BJ (cell line): ENCODE measurements at regions not wholly inside any gene's neighbourhood (a gene's known extent, or its start where the extent isn't known, plus 50 kb on each side); places are given as distances from the start of the nearest gene placed in this dataset.

Experiments
- CTCF ChIA-PET: fragments of 350-600 bp; formaldehyde crosslinking; extraction: SDS; loops from one replicate; lab custom pipeline; 2021; ENCODE audit warnings: antibody characterized with exemption, inconsistent platforms; lab: Yijun Ruan, JAX
- POLR2A ChIA-PET: fragments of 300-600 bp; sonication (Branson Sonifier 250); formaldehyde crosslinking; extraction: SDS; loops from one replicate; lab custom pipeline; 2021; ENCODE audit warnings: antibody characterized with exemption; lab: Charles Lee
- DNase-seq: peaks from one replicate; pipeline ENCODE4 v3.0.0-alpha.2; 2011; ENCODE audit warnings: low read depth
- H3K27me3 ChIP-seq: 2 replicates; pipeline ENCODE4 v1.6.0; 2011; ENCODE audit warnings: low read length; ENCODE audit not compliant: control insufficient read depth, insufficient read depth
- H3K36me3 ChIP-seq: 2 replicates; pipeline ENCODE4 v1.5.1; 2011; ENCODE audit warnings: low read length; ENCODE audit not compliant: control insufficient read depth, insufficient read depth
- H3K4me3 ChIP-seq: 2 replicates; pipeline ENCODE4 v1.5.1; 2011; ENCODE audit warnings: low read depth, mild to moderate bottlenecking, control low read depth, low read length
- TF ChIP-seq, protein P1 (sequence below): IDR thresholded peaks from 2 replicates; pipeline ENCODE4 v1.5.1; 2011; ENCODE audit warnings: low read depth, mild to moderate bottlenecking, control low read depth, inconsistent platforms, low read length, moderate library complexity; ENCODE audit not compliant: insufficient read depth

DNA sequence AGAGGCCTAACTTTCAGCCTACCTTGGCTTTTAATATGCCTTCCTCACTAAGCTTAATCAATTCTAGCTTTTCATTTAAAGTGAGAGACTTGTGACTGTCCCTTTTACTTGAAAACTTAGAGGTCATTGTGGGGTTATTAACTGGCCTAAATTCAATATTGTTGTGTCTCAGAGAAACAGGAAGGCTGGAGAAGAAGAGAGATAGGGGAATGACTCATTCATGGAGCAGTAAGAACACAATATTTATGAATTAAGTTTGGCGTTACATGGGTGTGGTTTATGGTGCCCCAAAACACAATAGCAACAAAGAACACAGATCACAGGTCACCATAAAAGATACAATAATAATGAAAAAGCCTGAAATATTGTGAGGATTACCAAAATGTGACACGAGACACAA, 612.1 kb downstream of the TBC1D4 start:
- TF ChIP-seq, protein P1, sequence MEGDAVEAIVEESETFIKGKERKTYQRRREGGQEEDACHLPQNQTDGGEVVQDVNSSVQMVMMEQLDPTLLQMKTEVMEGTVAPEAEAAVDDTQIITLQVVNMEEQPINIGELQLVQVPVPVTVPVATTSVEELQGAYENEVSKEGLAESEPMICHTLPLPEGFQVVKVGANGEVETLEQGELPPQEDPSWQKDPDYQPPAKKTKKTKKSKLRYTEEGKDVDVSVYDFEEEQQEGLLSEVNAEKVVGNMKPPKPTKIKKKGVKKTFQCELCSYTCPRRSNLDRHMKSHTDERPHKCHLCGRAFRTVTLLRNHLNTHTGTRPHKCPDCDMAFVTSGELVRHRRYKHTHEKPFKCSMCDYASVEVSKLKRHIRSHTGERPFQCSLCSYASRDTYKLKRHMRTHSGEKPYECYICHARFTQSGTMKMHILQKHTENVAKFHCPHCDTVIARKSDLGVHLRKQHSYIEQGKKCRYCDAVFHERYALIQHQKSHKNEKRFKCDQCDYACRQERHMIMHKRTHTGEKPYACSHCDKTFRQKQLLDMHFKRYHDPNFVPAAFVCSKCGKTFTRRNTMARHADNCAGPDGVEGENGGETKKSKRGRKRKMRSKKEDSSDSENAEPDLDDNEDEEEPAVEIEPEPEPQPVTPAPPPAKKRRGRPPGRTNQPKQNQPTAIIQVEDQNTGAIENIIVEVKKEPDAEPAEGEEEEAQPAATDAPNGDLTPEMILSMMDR, result no peak
- ChIA-PET CTCF (interaction anchor here (1.4 kb wide), 1 partner anchor 8 kb away, joined by 3 read pairs; no protein-coding TSS in a partner anchor), POLR2A (no interaction called here)
- no peaks in the 10 kb centered on the region for H3K36me3 ChIP-seq
- no peaks in the 10 kb centered on the region for H3K27me3 ChIP-seq
- no peak overlapping the region for H3K4me3 ChIP-seq
- DNase-seq, result no peak

DNA sequence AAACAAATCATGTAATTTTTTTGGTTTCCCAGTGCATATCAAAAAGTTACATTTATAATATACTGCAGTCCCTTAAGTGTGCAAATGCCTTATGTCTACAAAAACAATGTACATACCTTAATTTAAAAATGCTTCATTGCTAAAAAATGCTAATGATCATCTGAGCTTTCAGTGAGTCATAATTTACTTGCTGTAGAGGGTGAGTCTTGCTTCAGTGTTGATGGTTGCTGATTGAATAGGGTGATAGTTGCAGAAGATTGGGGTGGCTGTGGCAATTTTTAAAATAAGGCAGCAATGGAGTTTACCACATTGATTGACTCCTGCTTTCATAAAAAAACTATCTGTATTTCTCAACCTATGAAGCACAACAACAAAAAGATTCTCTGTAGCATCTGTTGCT, 613.9 kb downstream of the TBC1D4 start:
- DNase-seq, result no peak
- POLR2A ChIA-PET, result no interaction called here
- Histone ChIP-seq H3K27me3 (no peaks in the 10 kb centered on the region), H3K36me3 (no peaks in the 10 kb centered on the region), H3K4me3 (no peak overlapping the region)
- CTCF ChIA-PET, result no interaction called here
- TF ChIP-seq, protein P1, result no peak

DNA sequence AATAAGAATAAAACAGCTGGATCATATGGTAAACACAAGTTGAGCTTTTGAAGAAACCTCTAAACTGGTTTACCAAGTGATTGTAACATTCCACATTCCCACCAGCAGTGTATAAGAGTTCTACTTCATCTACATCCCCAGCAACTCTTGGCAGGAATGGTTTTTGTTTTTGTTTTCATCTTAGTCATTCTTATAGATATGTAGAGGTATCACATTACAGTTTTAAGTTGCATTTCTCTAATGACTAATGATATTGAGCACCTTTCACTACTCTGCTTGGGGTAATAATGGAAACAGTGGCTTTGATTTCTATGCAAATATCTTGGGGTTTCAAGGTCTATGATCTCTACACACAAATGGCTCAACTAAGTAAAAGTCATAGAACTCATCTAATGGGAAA, 614.5 kb downstream of the TBC1D4 start:
- Histone ChIP-seq H3K36me3 (no peaks in the 10 kb centered on the region), H3K27me3 (no peaks in the 10 kb centered on the region), H3K4me3 (no peak overlapping the region)
- TF ChIP-seq, protein P1, result no peak
- no peak for DNase-seq
- ChIA-PET CTCF (no interaction called here), POLR2A (no interaction called here)

DNA sequence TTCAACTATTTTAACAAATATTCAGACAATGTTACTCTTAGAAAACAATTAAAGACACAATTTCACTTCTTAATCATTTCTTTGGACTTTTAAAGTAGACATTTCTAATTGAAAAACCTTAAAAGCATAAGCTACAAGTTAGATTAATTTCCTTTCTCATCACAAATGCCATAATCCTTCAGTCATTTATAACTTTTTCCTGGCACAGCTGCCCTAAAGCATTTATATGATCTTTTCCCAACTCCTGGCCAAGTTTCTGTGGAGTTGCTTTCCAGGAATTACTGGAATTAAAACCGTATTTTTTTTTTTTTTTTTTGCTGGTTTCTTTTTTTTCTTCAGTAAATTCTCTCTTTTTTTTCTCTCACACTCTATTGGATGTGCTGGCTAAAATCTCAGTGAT, 615.9 kb downstream of the TBC1D4 start:
- ChIA-PET POLR2A (no interaction called here), CTCF (no interaction called here)
- Histone ChIP-seq H3K4me3 (no peak overlapping the region), H3K27me3 (no peaks in the 10 kb centered on the region), H3K36me3 (no peaks in the 10 kb centered on the region)
- TF ChIP-seq, protein P1, result no peak
- DNase-seq, result no peak

DNA sequence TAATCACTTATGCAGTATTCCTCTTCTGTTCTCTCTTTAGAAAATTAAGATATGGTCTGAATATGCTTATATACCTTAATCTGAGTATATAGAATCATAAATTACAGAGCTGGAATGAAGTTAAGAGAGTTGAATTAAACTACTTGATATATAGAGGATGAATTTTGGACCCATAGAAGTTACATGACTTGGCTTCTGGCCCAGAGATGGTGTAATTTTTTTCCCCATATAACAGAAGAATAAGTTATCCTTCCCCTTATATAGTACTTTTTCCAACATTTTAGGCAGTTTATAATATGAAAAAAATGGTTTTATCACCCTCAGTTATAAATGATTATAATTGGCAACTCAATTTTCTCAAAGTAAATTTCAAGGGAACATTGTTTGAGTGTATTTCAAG, 616.3 kb downstream of the TBC1D4 start:
- TF ChIP-seq, protein P1, result no peak
- Histone ChIP-seq H3K36me3 (no peaks in the 10 kb centered on the region), H3K27me3 (no peaks in the 10 kb centered on the region), H3K4me3 (no peak overlapping the region)
- DNase-seq, result no peak
- POLR2A ChIA-PET, result no interaction called here
- CTCF ChIA-PET, result no interaction called here
